GM23338 (cell line): ENCODE measurements at regions not wholly inside any gene's neighbourhood (a gene's known extent, or its start where the extent isn't known, plus 50 kb on each side); places are given as distances from the start of the nearest gene placed in this dataset.

Experiments
- ATAC-seq: fragments of 200-7000 bp; cut with Tn5 transposase; 3 replicates; pipeline ENCODE4 v1.9.1; 2020
- DNase-seq: peaks from one replicate; pipeline ENCODE4 v3.0.0-alpha.2; 2015; ENCODE audit warnings: low spot score
- H2AFZ ChIP-seq: fragments of 200-600 bp; sonication (generic); 2 replicates; pipeline ENCODE4 v1.8.0; 2016; ENCODE audit warnings: antibody characterized with exemption, mild to moderate bottlenecking, moderate library complexity
- H3F3A ChIP-seq: fragments of 200-600 bp; sonication (generic); replicated peaks from 2 replicates; pipeline ENCODE4 v1.8.0; 2017; ENCODE audit warnings: antibody characterized with exemption, mixed run types, low read depth
- H3K27ac ChIP-seq: fragments of 200-600 bp; sonication (generic); 2 replicates; pipeline ENCODE4 v1.6.1; 2016; ENCODE audit warnings: low read depth
- H3K27me3 ChIP-seq: fragments of 200-600 bp; sonication (generic); 2 replicates; pipeline ENCODE4 v1.8.0; 2016; ENCODE audit warnings: mild to moderate bottlenecking, mixed run types, moderate library complexity; ENCODE audit not compliant: insufficient read depth
- H3K36me3 ChIP-seq: fragments of 200-600 bp; sonication (generic); 2 replicates; pipeline ENCODE4 v1.8.0; 2016; ENCODE audit warnings: mild to moderate bottlenecking; ENCODE audit not compliant: insufficient read depth
- H3K4me1 ChIP-seq: fragments of 200-600 bp; sonication (generic); 2 replicates; pipeline ENCODE4 v1.8.0; 2016; ENCODE audit warnings: mild to moderate bottlenecking, moderate library complexity; ENCODE audit not compliant: insufficient read depth
- H3K4me2 ChIP-seq: fragments of 200-600 bp; sonication (generic); 2 replicates; pipeline ENCODE4 v1.7.1; 2017; ENCODE audit warnings: mixed run types
- H3K4me3 ChIP-seq: fragments of 200-600 bp; sonication (generic); 2 replicates; pipeline ENCODE4 v1.6.1; 2016; ENCODE audit warnings: mixed run types
- H3K79me2 ChIP-seq: fragments of 200-600 bp; sonication (generic); replicated peaks from 2 replicates; pipeline ENCODE4 v1.8.0; 2017; ENCODE audit warnings: mild to moderate bottlenecking; ENCODE audit not compliant: insufficient read depth
- H3K9me2 ChIP-seq: fragments of 200-600 bp; sonication (generic); 2 replicates; pipeline ENCODE4 v1.8.0; 2017; ENCODE audit not compliant: insufficient read depth
- H4K20me1 ChIP-seq: fragments of 200-600 bp; sonication (generic); replicated peaks from 2 replicates; pipeline ENCODE4 v1.8.0; 2017; ENCODE audit warnings: mild to moderate bottlenecking; ENCODE audit not compliant: insufficient read depth
- H3K27ac Mint-ChIP-seq: 2 replicates; pipeline ENCODE4 v1.8.0; 2020; ENCODE audit warnings: inconsistent platforms, mild to moderate bottlenecking, moderate library complexity, mixed read lengths
- H3K27me3 Mint-ChIP-seq: 3 replicates; pipeline ENCODE4 v1.8.0; 2022; ENCODE audit warnings: low read depth, mild to moderate bottlenecking, moderate library complexity, mixed read lengths, inconsistent platforms; ENCODE audit not compliant: insufficient read depth, poor library complexity
- H3K36me3 Mint-ChIP-seq: 3 replicates; pipeline ENCODE4 v1.8.0; 2021; ENCODE audit warnings: low read depth, mild to moderate bottlenecking, inconsistent platforms, moderate library complexity, mixed read lengths
- H3K4me1 Mint-ChIP-seq: 3 replicates; pipeline ENCODE4 v1.8.0; 2020; ENCODE audit warnings: mild to moderate bottlenecking, inconsistent platforms, mixed read lengths
- H3K4me3 Mint-ChIP-seq: 3 replicates; pipeline ENCODE4 v1.8.0; 2021; ENCODE audit warnings: moderate library complexity, mild to moderate bottlenecking, inconsistent platforms, mixed read lengths
- H3K9me3 Mint-ChIP-seq: 3 replicates; pipeline ENCODE4 v1.8.0; 2020; ENCODE audit warnings: moderate library complexity, mild to moderate bottlenecking, inconsistent platforms, mixed read lengths
- CREB1 ChIP-seq: fragments of 250-450 bp; sonication (Bioruptor Pico); IDR thresholded peaks from 2 replicates; pipeline ENCODE4 v1.5.0; 2020; ENCODE audit warnings: low read depth, mild to moderate bottlenecking, moderate library complexity
- CTCF ChIP-seq, 2 experiments: fragments of 200-600 bp in 1 of 2; sonication (generic) in 1 of 2; conservative IDR thresholded peaks; 2 replicates each; pipeline versions ENCODE4 v1.5.1 to v1.6.1; 2016 to 2017; ENCODE audit warnings: antibody characterized with exemption in 2 of 2, low read depth in 2 of 2, mild to moderate bottlenecking in 2 of 2, moderate library complexity in 1 of 2
- ETS1 ChIP-seq: IDR thresholded peaks from 2 replicates; pipeline ENCODE4 v1.6.1; 2016; ENCODE audit warnings: antibody characterized with exemption
- EZH2 ChIP-seq: fragments of 200-600 bp; sonication (generic); IDR thresholded peaks from one replicate; pipeline ENCODE4 v1.8.0; 2017; ENCODE audit warnings: antibody characterized with exemption, mild to moderate bottlenecking, low read depth; ENCODE audit not compliant: unreplicated experiment
- EZH2phosphoT487 ChIP-seq: fragments of 200-600 bp; sonication (generic); IDR thresholded peaks from one replicate; pipeline ENCODE4 v1.8.1; 2018; ENCODE audit warnings: antibody characterized with exemption; ENCODE audit not compliant: unreplicated experiment
- JUNB ChIP-seq: IDR thresholded peaks from one replicate; pipeline ENCODE4 v1.6.1; 2016; ENCODE audit warnings: antibody characterized with exemption; ENCODE audit not compliant: unreplicated experiment
- NANOG ChIP-seq: IDR thresholded peaks from 2 replicates; pipeline ENCODE4 v1.6.1; 2016; ENCODE audit warnings: antibody characterized with exemption, borderline replicate concordance
- POLR2AphosphoS5 ChIP-seq: IDR thresholded peaks from 2 replicates; pipeline ENCODE4 v1.6.1; 2016; ENCODE audit warnings: antibody characterized with exemption, low read depth
- REST ChIP-seq: IDR thresholded peaks from one replicate; pipeline ENCODE4 v1.6.1; 2018; ENCODE audit warnings: antibody characterized with exemption; ENCODE audit not compliant: unreplicated experiment
- STAT1 ChIP-seq: IDR thresholded peaks from one replicate; pipeline ENCODE4 v1.6.1; 2016; ENCODE audit warnings: antibody characterized with exemption; ENCODE audit not compliant: unreplicated experiment
- ZNF114 ChIP-seq: fragments of 250-450 bp; sonication (Bioruptor Pico); IDR thresholded peaks from 2 replicates; pipeline ENCODE4 v1.5.0; 2020; ENCODE audit warnings: mild to moderate bottlenecking, moderate library complexity
- ZNF331 ChIP-seq: fragments of 250-450 bp; sonication (Bioruptor Pico); IDR thresholded peaks from 2 replicates; pipeline ENCODE4 v1.5.0; 2020; ENCODE audit warnings: low read depth, mild to moderate bottlenecking, moderate library complexity
- ZNF462 ChIP-seq: fragments of 250-450 bp; sonication (Bioruptor Pico); IDR thresholded peaks from 2 replicates; pipeline ENCODE4 v1.5.0; 2020; ENCODE audit warnings: mild to moderate bottlenecking, moderate library complexity

- no peaks in the 10 kb centered on the region for H4K20me1 ChIP-seq
- no peak overlapping the region for H2AFZ ChIP-seq
- H3K4me3 Mint-ChIP-seq, result no peak overlapping the region
- H3K79me2 ChIP-seq, result no peaks in the 10 kb centered on the region
- TF ChIP-seq POLR2AphosphoS5 (no peak), STAT1 (no peak), REST (no peak), JUNB (no peak), CTCF (conservative IDR thresholded peaks at IDR 0.05; ENCODE audit: low read depth in 2 of 2) (no peak), ZNF462 (CRISPR knock-in tag) (no peak), ETS1 (no peak), ZNF114 (CRISPR knock-in tag) (no peak), EZH2phosphoT487 (no peak), ZNF331 (no peak), EZH2 (no peak), CREB1 (no peak), NANOG (no peak)
- no peak overlapping the region for H3K4me2 ChIP-seq
- H3K9me2 ChIP-seq, result 0 out of 2 replicates have a peak, but pooled peaks cover 5% of the 10 kb centered on the region
- no peak overlapping the region for H3K4me3 ChIP-seq
- peaks cover 10% of the 10 kb centered on the region; the same call in 1 of the 3 replicates for H3K36me3 Mint-ChIP-seq
- no peaks in the 10 kb centered on the region for H3K36me3 ChIP-seq
- peaks cover 11% of the 10 kb centered on the region for H3K4me1 Mint-ChIP-seq
- no peak overlapping the region for H3K27ac ChIP-seq
- peaks cover 24% of the 10 kb centered on the region for H3K4me1 ChIP-seq
- no peak overlapping the region for H3K27ac Mint-ChIP-seq
- H3K27me3 ChIP-seq, result no peaks in the 10 kb centered on the region
- H3F3A ChIP-seq, result no peaks in the 10 kb centered on the region
- ATAC-seq (no peak), DNase-seq (no peak)
- H3K27me3 Mint-ChIP-seq, result peaks cover 2% of the 10 kb centered on the region
- H3K9me3 Mint-ChIP-seq, result peaks cover 15% of the 10 kb centered on the region; the same call in 2 of the 3 replicates
These were observed 191.1 kb upstream of the NEIL3 start for GRCh38 chr4:177118596-177118995.
